ENCODE measurements at regions not wholly inside any gene's neighbourhood (a gene's known extent, or its start where the extent isn't known, plus 50 kb on each side); places are given as distances from the start of the nearest gene placed in this dataset.
A peak's percentile ranks its signal among the peaks of the same experiment; 100 is the strongest.

- TF ChIP-seq ZSCAN12 (CRISPR knock-in tag; IDR thresholded peaks at IDR 0.05) (0 out of 2 replicates have a peak, but pooled peaks have one; percentile 64), RAD51 (IDR thresholded peaks at IDR 0.05; ENCODE audit: borderline replicate concordance) (no peak), KAT8 (CRISPR knock-in tag; IDR thresholded peaks at IDR 0.05) (0 out of 2 replicates have a peak, but pooled peaks have one; percentile 27), ZBTB4 (CRISPR knock-in tag; IDR thresholded peaks at IDR 0.05; ENCODE audit: borderline replicate concordance) (peak; percentile 28; the same call in 1 of the 2 replicates), ZNF670 (CRISPR knock-in tag; IDR thresholded peaks at IDR 0.05; ENCODE audit: borderline replicate concordance) (0 out of 2 replicates have a peak, but pooled peaks have one; percentile 31), HIVEP1 (CRISPR knock-in tag; IDR thresholded peaks at IDR 0.05) (no peak), ZNF367 (CRISPR knock-in tag; IDR thresholded peaks at IDR 0.05; ENCODE audit: borderline replicate concordance) (0 out of 2 replicates have a peak, but pooled peaks have one; percentile 18), NCOR1 (IDR thresholded peaks at IDR 0.05; ENCODE audit: borderline replicate concordance, low read length) (peak; percentile 77), ZNF766 (CRISPR knock-in tag; IDR thresholded peaks at IDR 0.05; ENCODE audit: borderline replicate concordance) (peak; percentile 59; the same call in 1 of the 2 replicates), NR2F2 (IDR thresholded peaks at IDR 0.05; ENCODE audit: borderline replicate concordance, low read depth) (peak; percentile 57; the same call in 1 of the 2 replicates), NR2C2 (CRISPR knock-in tag; IDR thresholded peaks at IDR 0.05; ENCODE audit: borderline replicate concordance) (peak; percentile 40; the same call in 1 of the 2 replicates), TFDP2 (CRISPR knock-in tag; IDR thresholded peaks at IDR 0.05) (peak; percentile 43; the same call in 1 of the 2 replicates), GATAD2A (CRISPR knock-in tag; IDR thresholded peaks at IDR 0.05) (peak; percentile 86), BRCA1 (CRISPR knock-in tag; IDR thresholded peaks at IDR 0.05) (peak; percentile 71; the same call in 1 of the 2 replicates), NFIC (IDR thresholded peaks at IDR 0.05; ENCODE audit: low read length) (peak; percentile 73; the same call in 1 of the 2 replicates), NCOA5 (CRISPR knock-in tag; IDR thresholded peaks at IDR 0.05) (0 out of 2 replicates have a peak, but pooled peaks have one; percentile 48), NCOA2 (CRISPR knock-in tag; IDR thresholded peaks at IDR 0.05) (peak; percentile 68), GMEB1 (CRISPR knock-in tag; IDR thresholded peaks at IDR 0.05; ENCODE audit: borderline replicate concordance) (0 out of 2 replicates have a peak, but pooled peaks have one; percentile 6), ZNF33B (CRISPR knock-in tag; IDR thresholded peaks at IDR 0.05) (peak; percentile 0; the same call in 1 of the 2 replicates), ZNF563 (CRISPR knock-in tag; IDR thresholded peaks at IDR 0.05) (0 out of 2 replicates have a peak, but pooled peaks have one; percentile 23), IKZF5 (CRISPR knock-in tag; IDR thresholded peaks at IDR 0.05) (0 out of 2 replicates have a peak, but pooled peaks have one; percentile 62), HDAC1 (CRISPR knock-in tag; IDR thresholded peaks at IDR 0.05) (peak; percentile 54; the same call in 1 of the 2 replicates), FOXJ3 (CRISPR knock-in tag; IDR thresholded peaks at IDR 0.05; ENCODE audit: borderline replicate concordance) (peak; percentile 84)
These were observed 61.8 kb upstream of the AFDN start (continued) for GRCh38 chr6:167764713-167765479.
